AG04449 (cell line): ENCODE measurements at regions not wholly inside any gene's neighbourhood (a gene's known extent, or its start where the extent isn't known, plus 50 kb on each side); places are given as distances from the start of the nearest gene placed in this dataset.
"Not testable (repeated sequence)": the region's sequence is repeated elsewhere in the genome, so short reads cannot be mapped to it uniquely, and the experiment has no call there.

Experiments
- CTCF ChIA-PET: fragments of 350-600 bp; formaldehyde crosslinking; extraction: SDS; loops from one replicate; lab custom pipeline; 2021; ENCODE audit warnings: antibody characterized with exemption; lab: Yijun Ruan, JAX
- POLR2A ChIA-PET: fragments of 400-600, 350-600 bp; formaldehyde crosslinking; extraction: SDS; loops from one replicate; lab custom pipeline; 2020; ENCODE audit warnings: antibody characterized with exemption, inconsistent platforms; lab: Yijun Ruan, JAX
- DNase-seq: peaks from one replicate; pipeline ENCODE4 v3.0.0-alpha.2; 2010; ENCODE audit warnings: low read depth, low spot score
- H3K4me3 ChIP-seq: 2 replicates; pipeline ENCODE4 v1.5.1; 2011; ENCODE audit warnings: low read depth, mild to moderate bottlenecking, control low read depth, low read length
- CTCF ChIP-seq: IDR thresholded peaks from one replicate; pipeline ENCODE4 v1.5.1; 2011; ENCODE audit warnings: mild to moderate bottlenecking, moderate library complexity, low read length, control low read depth, inconsistent platforms; ENCODE audit not compliant: insufficient read depth; ENCODE audit errors: missing control alignments

GRCh38 chr1:245003246-245003645 lies 138.9 kb upstream of the HNRNPU start:
- ChIA-PET CTCF (interaction anchor here (1.6 kb wide), 1 partner anchor 39 kb away, joined by 8 read pairs; no protein-coding TSS in a partner anchor), POLR2A (no interaction called here)
- H3K4me3 ChIP-seq: no peak overlapping the region
- TF ChIP-seq CTCF: no peak
- no peak for DNase-seq

GRCh38 chr1:245001252-245001651 lies 136.9 kb upstream of the HNRNPU start:
- no peak overlapping the region for H3K4me3 ChIP-seq
- no peak for TF ChIP-seq CTCF
- no peak for DNase-seq
- ChIA-PET CTCF (no interaction called here), POLR2A (no interaction called here)

- ChIA-PET POLR2A (no interaction called here), CTCF (no interaction called here)
- DNase-seq: no peak
- no peak for TF ChIP-seq CTCF
- H3K4me3 ChIP-seq: no peak overlapping the region
Measured at GRCh38 chr1:245000872-245001188, 136.5 kb upstream of the HNRNPU start.

- H3K4me3 ChIP-seq, DNase-seq, POLR2A ChIA-PET: not testable (repeated sequence)
- CTCF ChIA-PET: interaction anchor here (2.9 kb wide), 1 partner anchor 43 kb away, joined by 13 read pairs; no protein-coding TSS in a partner anchor
Measured at GRCh38 chr1:244999644-245000043, 135.3 kb upstream of the HNRNPU start.

GRCh38 chr1:244998717-244999346 lies 134.5 kb upstream of the HNRNPU start:
- CTCF ChIA-PET: interaction anchor here (1.2 to 2.9 kb wide), 2 partner anchors 33 to 44 kb away, joined by 3 to 13 read pairs; no protein-coding TSS in a partner anchor

GRCh38 chr1:244995602-244996400 lies 131.5 kb upstream of the HNRNPU start:
- no peak overlapping the region for H3K4me3 ChIP-seq
- CTCF ChIA-PET: interaction anchor here (1.0 kb wide), 1 partner anchor 47 kb away, joined by 3 read pairs; no protein-coding TSS in a partner anchor
- no peak for DNase-seq
- POLR2A ChIA-PET: no interaction called here
- no peak for TF ChIP-seq CTCF

More at GRCh38 chr1:244998717-244999346, 134.5 kb upstream of the HNRNPU start:
- DNase-seq: no peak
- POLR2A ChIA-PET: no interaction called here
- TF ChIP-seq CTCF: no peak
- H3K4me3 ChIP-seq: no peak overlapping the region
